Activated naive CD4-positive, alpha-beta T cell treated with anti-CD3 and anti-CD28 coated beads, Interleukin-2, amount 10 ng/mL, durations not matched to agents 7 days and 5 days (primary cell): ENCODE measurements at regions not wholly inside any gene's neighbourhood (a gene's known extent, or its start where the extent isn't known, plus 50 kb on each side); places are given as distances from the start of the nearest gene placed in this dataset.
A peak's percentile ranks its signal among the peaks of the same experiment; 100 is the strongest.
"Not testable (repeated sequence)": the region's sequence is repeated elsewhere in the genome, so short reads cannot be mapped to it uniquely, and the experiment has no call there.

Source experiments
- CTCF ChIA-PET: fragments of 350-600 bp; sonication (Branson Sonifier 250); formaldehyde crosslinking; loops from one replicate; lab custom pipeline; 2021; ENCODE audit warnings: antibody characterized with exemption; lab: Charles Lee
- DNase-seq: peaks from one replicate; pipeline ENCODE4 v3.0.0-alpha.2; 2020
- H3K27ac Mint-ChIP-seq: one replicate; pipeline ENCODE4 v1.8.0; 2021; ENCODE audit warnings: mild to moderate bottlenecking, moderate library complexity, mixed read lengths
- H3K27me3 Mint-ChIP-seq: one replicate; pipeline ENCODE4 v1.8.0; 2021; ENCODE audit warnings: mild to moderate bottlenecking, mixed read lengths
- H3K36me3 Mint-ChIP-seq: one replicate; pipeline ENCODE4 v1.8.0; 2021; ENCODE audit warnings: mixed read lengths
- H3K4me1 Mint-ChIP-seq: one replicate; pipeline ENCODE4 v1.8.0; 2021; ENCODE audit warnings: mixed read lengths
- H3K4me3 Mint-ChIP-seq: one replicate; pipeline ENCODE4 v1.8.0; 2021; ENCODE audit warnings: mild to moderate bottlenecking, moderate library complexity, mixed read lengths
- H3K9me3 Mint-ChIP-seq: one replicate; pipeline ENCODE4 v1.8.0; 2021; ENCODE audit warnings: mixed read lengths

DNA sequence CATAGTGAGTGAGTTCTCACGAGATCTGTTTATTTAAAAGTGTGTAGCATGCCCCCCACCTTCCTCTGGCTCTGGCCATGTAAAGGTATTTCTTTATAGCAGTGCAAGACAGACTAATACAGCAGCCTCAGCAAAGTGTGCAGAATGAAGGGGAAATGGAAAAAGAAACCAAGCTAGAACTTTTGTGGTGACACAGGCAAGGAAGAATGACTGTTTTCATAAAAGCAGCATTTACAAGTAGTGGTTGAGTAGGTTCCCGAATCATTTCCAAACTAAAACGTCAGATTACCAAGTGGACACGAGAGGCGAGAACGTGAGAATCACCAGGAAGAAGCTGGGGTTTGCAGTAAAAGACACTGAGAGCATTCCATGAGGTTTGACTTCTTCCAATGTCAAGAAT, 100.2 kb upstream of the AKAP13 start:
- CTCF ChIA-PET: interaction anchor here (0.7 to 3.7 kb wide), 3 partner anchors 10 to 278 kb away, joined by 3 to 18 read pairs (median 6); no protein-coding TSS in a partner anchor
- Mint-ChIP-seq H3K36me3 (no peaks in the 10 kb centered on the region), H3K4me3 (no peak overlapping the region), H3K27me3 (peaks cover 11% of the 10 kb centered on the region), H3K9me3 (no peaks in the 10 kb centered on the region), H3K4me1 (peaks cover 4% of the 10 kb centered on the region), H3K27ac (no peak overlapping the region)
- no peak for DNase-seq

DNA sequence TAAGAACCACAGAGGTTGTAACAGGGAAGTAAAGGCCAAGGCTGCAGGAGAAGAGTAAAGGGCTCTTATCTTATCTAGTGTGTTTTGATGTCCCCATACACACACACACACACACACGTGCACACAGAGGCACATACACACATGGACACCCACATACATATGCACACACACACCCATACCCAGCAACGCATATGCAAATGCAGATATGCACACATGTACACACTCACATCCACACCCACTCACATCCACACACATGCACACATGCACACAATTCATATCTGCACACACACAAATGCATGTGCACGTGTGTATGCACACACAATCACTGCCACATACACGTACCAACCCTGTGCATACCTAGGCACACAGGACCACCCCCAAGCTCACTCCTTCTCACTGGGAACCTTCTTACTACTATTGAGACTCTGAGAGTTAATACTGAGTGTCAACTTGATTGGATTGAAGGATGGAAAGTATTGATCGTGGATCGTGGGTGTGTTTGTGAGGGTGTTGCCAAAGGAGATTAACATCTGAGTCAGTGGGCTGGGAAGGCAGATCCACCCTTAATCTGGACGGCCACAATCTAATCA, 99.0 kb upstream of the AKAP13 start:
- CTCF ChIA-PET: interaction anchor here (1.0 kb wide), 1 partner anchor 8 kb away, joined by 4 read pairs; no protein-coding TSS in a partner anchor

DNA sequence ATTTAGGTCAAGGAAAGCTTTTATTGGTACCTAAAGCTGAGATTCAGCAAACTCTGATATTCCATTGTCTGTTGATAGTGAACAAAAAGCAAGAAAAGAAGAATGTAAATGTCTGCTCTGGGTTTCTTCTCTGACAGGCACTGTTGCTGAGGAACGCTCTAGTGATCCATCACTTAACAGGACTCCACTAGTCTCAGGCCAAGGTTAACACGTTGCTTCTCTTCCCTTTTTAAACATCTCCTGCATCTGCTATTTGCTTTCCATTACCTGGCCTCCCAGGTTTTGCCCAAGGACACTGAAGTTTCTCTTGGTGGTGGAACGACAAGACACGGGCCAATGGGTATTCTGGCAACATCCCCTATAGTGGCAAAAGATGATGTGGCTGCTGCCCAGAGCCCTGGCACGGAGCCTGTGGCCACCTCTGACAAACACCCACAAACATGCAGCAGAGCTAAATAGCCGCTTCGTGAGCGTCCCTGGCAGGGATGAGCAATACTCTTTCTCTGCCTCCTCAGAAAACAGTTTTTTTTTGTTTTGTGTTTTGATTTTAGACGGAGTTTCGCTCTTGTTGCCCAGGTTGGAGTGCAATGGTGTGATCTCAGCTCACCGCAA, 97.8 kb upstream of the AKAP13 start:
- Mint-ChIP-seq H3K4me3 (no peak overlapping the region), H3K27me3 (peaks cover 22% of the 10 kb centered on the region), H3K9me3 (no peaks in the 10 kb centered on the region), H3K36me3 (no peaks in the 10 kb centered on the region), H3K27ac (no peak overlapping the region), H3K4me1 (peaks cover 4% of the 10 kb centered on the region)
- CTCF ChIA-PET: no interaction called here
- no peak for DNase-seq

More for the DNA sequence above, 99.0 kb upstream of the AKAP13 start:
- DNase-seq: no peak
- H3K9me3 Mint-ChIP-seq: no peaks in the 10 kb centered on the region
- peaks cover 13% of the 10 kb centered on the region for H3K27me3 Mint-ChIP-seq
- H3K4me1 Mint-ChIP-seq: peaks cover 4% of the 10 kb centered on the region
- no peak overlapping the region for H3K4me3 Mint-ChIP-seq
- no peak overlapping the region for H3K27ac Mint-ChIP-seq
- H3K36me3 Mint-ChIP-seq: no peaks in the 10 kb centered on the region

DNA sequence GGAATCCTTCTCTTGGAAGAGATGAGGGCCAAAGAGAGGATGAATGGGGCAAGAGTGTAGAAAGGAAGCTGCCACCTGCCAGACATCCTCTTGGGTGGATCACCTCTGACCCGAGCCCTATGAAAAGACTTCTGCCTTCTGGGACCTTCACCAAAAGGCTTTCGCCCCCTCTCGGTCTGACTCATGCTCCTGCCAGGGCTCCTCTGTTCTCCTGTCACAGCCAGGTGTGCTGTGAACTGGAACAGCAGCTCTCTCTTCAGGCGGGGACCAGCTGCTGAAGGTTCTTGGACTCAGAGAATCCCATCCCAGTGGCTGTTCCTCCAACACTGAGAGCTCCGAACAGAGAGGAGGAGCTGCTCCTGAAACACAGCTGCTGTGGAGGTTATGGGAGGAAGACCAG, 96.6 kb upstream of the AKAP13 start:
- H3K27ac Mint-ChIP-seq, H3K4me3 Mint-ChIP-seq, CTCF ChIA-PET, H3K4me1 Mint-ChIP-seq, DNase-seq, H3K9me3 Mint-ChIP-seq, H3K36me3 Mint-ChIP-seq: not testable (repeated sequence)
- H3K27me3 Mint-ChIP-seq: peaks cover 26% of the 10 kb centered on the region

DNA sequence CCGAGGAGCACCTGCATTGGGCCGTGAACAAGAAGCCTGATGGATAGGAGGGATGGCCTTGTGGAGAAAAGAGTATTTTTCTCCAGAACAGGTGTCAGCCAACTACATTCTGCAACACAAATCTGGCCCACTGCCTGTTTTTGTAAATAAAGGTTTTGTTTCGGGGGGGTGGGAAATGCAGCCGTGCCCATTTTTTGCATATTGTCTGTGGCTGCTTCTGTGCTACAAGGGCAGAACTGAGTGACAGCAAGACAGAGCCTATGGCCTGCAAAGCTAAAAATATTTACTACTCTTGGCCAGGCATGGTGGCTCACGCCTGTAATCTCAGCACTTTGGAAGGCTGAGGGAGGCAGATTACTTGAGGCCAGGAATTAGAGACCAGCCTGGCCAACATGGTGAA, 95.9 kb upstream of the AKAP13 start:
- Mint-ChIP-seq H3K27me3 (peaks cover 30% of the 10 kb centered on the region), H3K36me3 (no peaks in the 10 kb centered on the region), H3K4me3 (no peak overlapping the region), H3K27ac (no peak overlapping the region), H3K4me1 (peaks cover 4% of the 10 kb centered on the region), H3K9me3 (no peaks in the 10 kb centered on the region)
- CTCF ChIA-PET: no interaction called here
- DNase-seq: no peak

DNA sequence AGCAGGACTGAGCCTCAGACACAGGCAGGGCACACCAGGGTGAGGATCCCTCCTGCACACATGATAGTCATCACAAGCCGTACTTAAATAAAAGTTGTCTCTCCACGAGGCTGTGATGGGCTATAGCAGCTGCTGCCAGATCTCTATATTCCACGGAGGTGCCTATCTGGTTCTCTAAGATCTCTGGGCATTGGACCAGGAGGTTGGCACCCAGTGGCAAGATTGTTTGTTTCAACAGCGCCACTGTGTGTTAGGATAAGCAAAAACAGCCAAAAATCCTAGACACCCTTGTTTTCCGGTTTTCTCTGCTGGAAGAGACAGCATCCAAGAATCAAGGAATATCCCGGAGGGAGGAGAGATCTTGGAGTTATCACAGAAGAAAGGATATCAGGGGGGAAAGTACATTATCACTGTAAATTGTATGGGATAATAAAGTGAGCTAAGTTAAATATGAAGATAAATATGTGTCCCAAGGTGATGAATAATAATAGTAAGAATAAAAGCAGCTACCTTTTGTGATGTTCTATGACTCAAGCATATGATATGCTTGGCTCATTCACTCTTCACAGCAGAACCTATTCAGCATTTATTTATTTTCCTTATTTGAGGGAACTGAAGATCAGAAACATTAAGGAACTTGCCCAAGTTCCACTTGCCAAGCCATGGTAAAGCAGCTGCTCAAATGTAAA, 90.6 kb upstream of the AKAP13 start:
- H3K4me3 Mint-ChIP-seq: no peak overlapping the region
- DNase-seq: peak; percentile 30
- peaks cover 47% of the 10 kb centered on the region for H3K27me3 Mint-ChIP-seq
- no peaks in the 10 kb centered on the region for H3K4me1 Mint-ChIP-seq
- CTCF ChIA-PET: interaction anchor here (0.6 to 3.3 kb wide), 15 partner anchors 8 to 437 kb away, joined by 3 to 18 read pairs (median 3); no protein-coding TSS in a partner anchor
- H3K36me3 Mint-ChIP-seq: no peaks in the 10 kb centered on the region
- H3K27ac Mint-ChIP-seq: no peak overlapping the region
- H3K9me3 Mint-ChIP-seq: no peaks in the 10 kb centered on the region

DNA sequence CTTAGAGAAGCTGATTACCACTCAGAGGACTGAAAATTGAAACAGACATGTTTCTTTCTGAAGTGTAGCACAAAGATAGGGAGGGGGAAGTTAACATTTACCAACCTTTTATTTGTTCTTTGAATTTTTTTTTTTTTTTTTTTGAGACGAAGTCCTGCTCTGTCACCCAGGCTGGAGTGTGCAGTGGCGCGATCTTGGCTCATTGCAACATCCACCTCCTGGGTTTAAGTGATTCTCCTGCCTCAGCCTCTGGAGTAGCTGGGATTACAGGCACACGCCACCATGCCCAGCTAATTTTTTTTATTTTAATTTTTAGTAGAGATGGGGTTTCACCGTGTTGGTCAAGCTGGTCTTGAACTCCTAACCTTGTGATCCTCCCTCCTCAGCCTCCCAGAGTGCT, 87.8 kb upstream of the AKAP13 start:
- CTCF ChIA-PET: interaction anchor here (0.6 to 8.0 kb wide), 3 partner anchors 19 to 122 kb away, joined by 3 to 125 read pairs (median 3); no protein-coding TSS in a partner anchor
- Mint-ChIP-seq H3K4me1 (peaks cover 14% of the 10 kb centered on the region), H3K27me3 (peaks cover 34% of the 10 kb centered on the region)
- H3K9me3 Mint-ChIP-seq, H3K36me3 Mint-ChIP-seq, H3K4me3 Mint-ChIP-seq, H3K27ac Mint-ChIP-seq, DNase-seq: not testable (repeated sequence)

DNA sequence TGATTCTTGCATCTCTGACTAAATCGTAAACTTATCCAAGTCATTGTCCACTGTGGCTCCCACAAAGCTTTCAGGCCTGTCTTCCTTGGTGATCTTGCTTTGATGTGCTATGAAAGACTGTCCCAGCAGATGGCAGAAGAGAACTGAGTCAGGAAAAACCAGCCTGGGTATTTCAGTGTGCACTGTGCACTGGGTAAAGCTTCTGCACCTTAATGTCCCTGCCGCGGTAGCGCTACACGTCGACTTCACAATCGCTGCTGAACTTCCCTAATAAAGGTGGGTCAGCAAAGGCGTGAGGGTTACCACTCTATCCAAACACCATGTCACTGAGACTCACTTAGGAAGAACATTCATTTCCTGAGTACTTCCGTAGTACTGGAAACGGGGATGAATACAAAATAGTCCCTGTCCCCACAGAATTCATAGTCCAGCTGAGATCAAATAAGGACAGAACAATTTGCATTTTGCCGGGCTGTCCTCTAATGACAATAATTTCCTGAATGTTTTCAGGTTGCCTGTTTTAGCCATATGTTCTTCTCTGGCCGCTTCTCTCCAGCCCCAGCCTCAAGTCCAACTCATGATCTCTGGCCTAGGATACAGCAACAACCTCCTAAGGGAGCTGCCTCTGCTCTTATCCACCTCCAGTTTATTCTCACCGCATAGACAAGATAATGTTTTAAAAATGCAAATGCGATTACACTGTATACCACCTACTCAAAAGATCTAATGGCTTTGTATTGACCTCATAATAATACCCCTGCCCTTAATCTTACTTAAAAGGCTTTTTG, 83.6 kb upstream of the AKAP13 start:
- Mint-ChIP-seq H3K4me3 (no peak overlapping the region), H3K4me1 (peaks cover 15% of the 10 kb centered on the region), H3K27me3 (peaks cover 7% of the 10 kb centered on the region), H3K27ac (no peak overlapping the region), H3K9me3 (no peaks in the 10 kb centered on the region), H3K36me3 (no peaks in the 10 kb centered on the region)
- DNase-seq: peak; percentile 78
- CTCF ChIA-PET: interaction anchor here (0.7 to 8.0 kb wide), 26 partner anchors 11 to 544 kb away, joined by 3 to 125 read pairs (median 4); no protein-coding TSS in a partner anchor

DNA sequence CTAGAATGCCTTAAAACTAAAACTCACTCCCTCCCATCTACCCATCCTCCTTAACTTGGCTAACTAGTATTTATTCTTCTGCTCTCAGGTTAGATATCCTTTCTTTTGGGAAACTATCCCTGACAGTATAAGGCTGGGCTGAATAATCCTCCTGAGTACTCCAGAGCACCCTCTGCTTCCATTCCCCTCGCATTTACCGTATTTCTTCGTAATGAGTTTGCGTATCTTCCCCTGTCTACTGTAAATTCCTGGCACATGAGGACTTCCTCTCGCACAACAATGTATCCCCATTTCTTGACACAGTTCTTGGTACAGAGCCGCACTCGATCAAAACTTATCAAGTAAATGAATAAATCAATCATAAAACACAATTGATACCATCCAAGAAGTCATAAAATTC, 82.9 kb upstream of the AKAP13 start:
- CTCF ChIA-PET: interaction anchor here (1.6 to 8.0 kb wide), 7 partner anchors 33 to 543 kb away, joined by 4 to 125 read pairs (median 15); no protein-coding TSS in a partner anchor

DNA sequence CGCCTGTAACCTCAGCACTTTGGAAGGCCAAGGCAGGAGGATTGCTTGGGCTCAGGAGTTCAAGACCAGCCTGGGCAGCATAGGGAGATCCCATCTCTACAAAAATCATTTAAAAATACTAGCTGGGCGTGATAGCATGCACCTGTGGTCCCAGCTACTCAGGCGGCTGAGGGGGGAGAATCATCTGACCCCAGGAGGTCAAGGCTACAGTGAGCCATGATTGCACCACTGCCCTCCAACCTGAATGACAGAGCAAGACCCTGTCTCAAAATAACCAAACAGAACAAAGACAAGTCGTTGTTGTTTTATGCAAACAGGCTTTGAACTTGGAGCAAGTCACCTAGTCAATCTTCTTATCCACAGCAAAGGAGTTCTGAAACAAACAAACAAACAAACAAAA, 82.0 kb upstream of the AKAP13 start:
- Mint-ChIP-seq H3K27ac (no peak overlapping the region), H3K27me3 (peaks cover 3% of the 10 kb centered on the region), H3K36me3 (no peaks in the 10 kb centered on the region), H3K4me1 (peaks cover 15% of the 10 kb centered on the region), H3K9me3 (no peaks in the 10 kb centered on the region), H3K4me3 (no peak overlapping the region)
- CTCF ChIA-PET: interaction anchor here (1.6 to 8.0 kb wide), 2 partner anchors 32 to 116 kb away, joined by 11 to 125 read pairs; no protein-coding TSS in a partner anchor
- DNase-seq: no peak

More for the DNA sequence above, 82.9 kb upstream of the AKAP13 start:
- no peak for DNase-seq
- Mint-ChIP-seq H3K27me3 (peaks cover 3% of the 10 kb centered on the region), H3K4me3 (no peak overlapping the region), H3K9me3 (no peaks in the 10 kb centered on the region), H3K27ac (no peak overlapping the region), H3K4me1 (peaks cover 15% of the 10 kb centered on the region), H3K36me3 (no peaks in the 10 kb centered on the region)

DNA sequence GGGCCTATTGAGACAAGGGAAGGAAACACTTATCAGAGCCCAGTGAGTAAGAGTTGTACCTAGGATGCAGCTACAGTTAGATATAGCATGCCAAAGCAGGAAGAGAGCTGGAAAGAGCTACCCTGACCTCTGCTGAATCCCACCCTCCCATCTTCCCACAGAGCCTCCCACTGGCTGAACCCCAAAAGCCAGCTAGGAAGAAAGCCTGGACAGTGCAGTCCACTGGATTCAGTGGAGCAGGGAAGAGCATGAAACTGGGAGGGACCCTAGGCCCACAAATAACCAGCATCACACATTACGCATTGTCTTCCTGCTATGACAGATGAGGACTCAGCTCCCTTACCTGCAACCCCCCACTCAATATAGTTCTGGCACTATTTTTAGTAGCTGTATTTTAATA, 81.5 kb upstream of the AKAP13 start:
- Mint-ChIP-seq H3K9me3 (no peaks in the 10 kb centered on the region), H3K4me3 (no peak overlapping the region), H3K4me1 (peaks cover 15% of the 10 kb centered on the region), H3K27ac (no peak overlapping the region), H3K27me3 (peaks cover 6% of the 10 kb centered on the region), H3K36me3 (no peaks in the 10 kb centered on the region)
- DNase-seq: no peak
- CTCF ChIA-PET: interaction anchor here (0.9 to 8.0 kb wide), 5 partner anchors 9 to 116 kb away, joined by 3 to 125 read pairs (median 7); no protein-coding TSS in a partner anchor

DNA sequence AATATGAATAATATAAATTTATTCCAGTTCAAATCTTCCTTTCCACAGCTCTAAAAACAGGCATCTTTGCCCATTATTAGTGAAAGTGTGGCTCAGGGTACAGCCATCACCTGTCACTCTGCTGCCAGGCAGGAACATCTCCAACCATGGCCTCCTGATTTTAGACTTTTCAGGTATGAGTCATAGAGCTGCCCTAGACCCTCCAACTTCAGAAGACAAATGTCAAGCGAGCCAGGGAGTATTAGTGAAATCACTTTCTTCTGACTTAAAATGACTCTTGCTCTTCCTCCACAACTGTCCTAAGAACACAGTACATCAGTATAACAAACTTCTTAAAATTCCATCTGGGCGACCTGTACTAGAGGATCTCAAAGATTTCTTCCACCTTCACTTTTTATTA, 78.1 kb upstream of the AKAP13 start:
- no peaks in the 10 kb centered on the region for H3K9me3 Mint-ChIP-seq
- peaks cover 11% of the 10 kb centered on the region for H3K27me3 Mint-ChIP-seq
- no peaks in the 10 kb centered on the region for H3K36me3 Mint-ChIP-seq
- no peak overlapping the region for H3K27ac Mint-ChIP-seq
- CTCF ChIA-PET: interaction anchor here (0.6 to 1.8 kb wide), 3 partner anchors 15 to 112 kb away, joined by 3 to 4 read pairs (median 4); partner anchors contain the start of gene AKAP13
- no peak for DNase-seq
- H3K4me1 Mint-ChIP-seq: peaks cover 5% of the 10 kb centered on the region
- H3K4me3 Mint-ChIP-seq: no peak overlapping the region

DNA sequence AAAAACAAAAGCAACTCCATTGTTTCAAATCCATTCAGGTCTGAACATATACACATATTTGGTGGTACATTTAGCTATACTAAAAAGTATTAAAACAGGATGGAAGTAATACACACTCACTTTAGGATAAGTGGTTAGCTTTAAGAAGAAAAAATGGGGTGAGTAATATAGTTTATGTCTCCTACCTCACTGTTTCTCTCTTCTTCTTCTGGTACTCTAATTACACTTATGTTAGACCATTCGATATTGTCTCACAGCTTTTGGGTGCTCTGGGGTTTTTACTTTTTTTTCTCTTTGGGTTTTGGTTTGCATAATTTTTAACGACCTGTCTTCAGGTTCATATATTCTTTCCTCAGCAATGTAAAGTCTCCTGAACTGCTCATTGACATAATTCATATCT, 75.4 kb upstream of the AKAP13 start:
- Mint-ChIP-seq H3K27ac (no peak overlapping the region), H3K36me3 (peaks cover 2% of the 10 kb centered on the region), H3K9me3 (no peaks in the 10 kb centered on the region), H3K4me3 (no peak overlapping the region), H3K27me3 (peaks cover 11% of the 10 kb centered on the region), H3K4me1 (peaks cover 15% of the 10 kb centered on the region)
- CTCF ChIA-PET: interaction anchor here (0.7 kb wide), 1 partner anchor 109 kb away, joined by 3 read pairs; no protein-coding TSS in a partner anchor
- no peak for DNase-seq
